PC-9 (cell line): ENCODE measurements at regions not wholly inside any gene's neighbourhood (a gene's known extent, or its start where the extent isn't known, plus 50 kb on each side); places are given as distances from the start of the nearest gene placed in this dataset.

Experiments
- BruUV-seq: library from RNA; stranded (reverse); fragments of 400-500 nt; replicated peaks from 2 replicates; lab custom pipeline; 2021; lab: Mats Ljungman, UMichigan
- CTCF ChIA-PET: fragments of 300-600 bp; sonication (Branson Sonifier 250); formaldehyde crosslinking; loops from one replicate; lab custom pipeline; 2022; ENCODE audit warnings: antibody characterized with exemption; lab: Charles Lee
- POLR2A ChIA-PET: fragments of 300-600 bp; sonication (Branson Sonifier 250); formaldehyde crosslinking; loops from one replicate; lab custom pipeline; 2022; ENCODE audit warnings: antibody characterized with exemption; ENCODE audit not compliant: unreplicated experiment; lab: Charles Lee
- DNase-seq, 2 experiments: peaks; one replicate each; pipeline versions ENCODE4 v3.0.0 to v3.0.0-alpha.2; 2015 to 2022; ENCODE audit warnings: mixed read lengths in 1 of 2
- H2AFZ ChIP-seq: fragments of 200-600 bp; sonication (generic); 2 replicates; pipeline ENCODE4 v1.8.1; 2017; ENCODE audit warnings: antibody characterized with exemption
- H3F3A ChIP-seq: fragments of 200-600 bp; sonication (generic); 2 replicates; pipeline ENCODE4 v1.8.1; 2017; ENCODE audit warnings: antibody characterized with exemption, mild to moderate bottlenecking, low read depth; ENCODE audit not compliant: insufficient read depth
- H3K27ac ChIP-seq: fragments of 200-600 bp; sonication (generic); 2 replicates; pipeline ENCODE4 v1.6.1; 2016; ENCODE audit warnings: mixed run types
- H3K27me3 ChIP-seq: fragments of 200-600 bp; sonication (generic); 2 replicates; pipeline ENCODE4 v1.6.1; 2016; ENCODE audit warnings: low read depth, mixed run types; ENCODE audit not compliant: insufficient read depth
- H3K36me3 ChIP-seq: fragments of 200-600 bp; sonication (generic); 2 replicates; pipeline ENCODE4 v1.6.1; 2016; ENCODE audit warnings: low read depth, mixed run types
- H3K4me1 ChIP-seq: fragments of 200-600 bp; sonication (generic); replicated peaks from 2 replicates; pipeline ENCODE4 v1.6.1; 2016; ENCODE audit warnings: mixed run types; ENCODE audit not compliant: insufficient read depth
- H3K4me2 ChIP-seq: fragments of 200-600 bp; sonication (generic); 2 replicates; pipeline ENCODE4 v1.6.1; 2017; ENCODE audit warnings: mixed run types
- H3K4me3 ChIP-seq: fragments of 200-600 bp; sonication (generic); 2 replicates; pipeline ENCODE4 v1.6.1; 2016; ENCODE audit warnings: mixed run types
- H3K79me2 ChIP-seq: fragments of 200-600 bp; sonication (generic); 2 replicates; pipeline ENCODE4 v1.6.1; 2017; ENCODE audit warnings: low read depth, mixed run types
- H3K9me2 ChIP-seq: fragments of 200-600 bp; sonication (generic); 2 replicates; pipeline ENCODE4 v1.8.1; 2017; ENCODE audit warnings: mild to moderate bottlenecking; ENCODE audit not compliant: insufficient read depth
- H3K9me3 ChIP-seq: fragments of 200-600 bp; sonication (generic); 2 replicates; pipeline ENCODE4 v1.8.1; 2016; ENCODE audit warnings: low read depth; ENCODE audit not compliant: insufficient read depth
- H4K20me1 ChIP-seq: fragments of 200-600 bp; sonication (generic); 2 replicates; pipeline ENCODE4 v1.8.1; 2017; ENCODE audit not compliant: insufficient read depth
- EZH2 ChIP-seq: fragments of 200-600 bp; sonication (generic); IDR thresholded peaks from 2 replicates; pipeline ENCODE4 v1.8.0; 2017; ENCODE audit warnings: antibody characterized with exemption, low read depth
- intact Hi-C: fragments of 100-400 bp; cut with micrococcal nuclease; formaldehyde crosslinking; loops from one replicate; pipeline ENCODE4 v1.10.0; 2022; ENCODE audit not compliant: unreplicated experiment
- TF ChIP-seq, protein P1 (sequence below): fragments of 200-600 bp; sonication (generic); conservative IDR thresholded peaks from 2 replicates; pipeline ENCODE4 v1.6.1; 2017; ENCODE audit warnings: mixed run types, antibody characterized with exemption, mild to moderate bottlenecking, moderate library complexity

DNA sequence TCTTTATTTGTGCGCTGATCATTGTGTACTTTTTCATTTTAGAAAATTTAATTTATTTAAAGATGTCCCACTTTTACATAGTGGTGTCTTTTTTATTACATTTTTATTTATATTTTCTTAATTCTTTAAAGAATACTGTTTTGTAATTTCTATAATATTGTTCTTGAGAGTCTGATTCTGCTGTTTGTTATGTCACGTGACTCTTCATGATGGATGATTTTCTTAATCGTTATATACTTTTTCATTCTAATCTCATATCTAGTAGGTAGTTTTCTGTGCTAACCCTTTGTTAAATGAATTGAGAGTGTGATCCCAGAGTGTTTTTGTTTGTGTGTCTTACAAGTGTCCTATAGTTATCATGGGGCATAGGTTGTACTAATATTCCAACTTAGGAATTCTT, 568.2 kb upstream of the AMOT start:
- POLR2A ChIA-PET: no interaction called here
- no peak overlapping the region for H2AFZ ChIP-seq
- H3K4me2 ChIP-seq: no peak overlapping the region
- no peak for TF ChIP-seq EZH2
- TF ChIP-seq, protein P1, sequence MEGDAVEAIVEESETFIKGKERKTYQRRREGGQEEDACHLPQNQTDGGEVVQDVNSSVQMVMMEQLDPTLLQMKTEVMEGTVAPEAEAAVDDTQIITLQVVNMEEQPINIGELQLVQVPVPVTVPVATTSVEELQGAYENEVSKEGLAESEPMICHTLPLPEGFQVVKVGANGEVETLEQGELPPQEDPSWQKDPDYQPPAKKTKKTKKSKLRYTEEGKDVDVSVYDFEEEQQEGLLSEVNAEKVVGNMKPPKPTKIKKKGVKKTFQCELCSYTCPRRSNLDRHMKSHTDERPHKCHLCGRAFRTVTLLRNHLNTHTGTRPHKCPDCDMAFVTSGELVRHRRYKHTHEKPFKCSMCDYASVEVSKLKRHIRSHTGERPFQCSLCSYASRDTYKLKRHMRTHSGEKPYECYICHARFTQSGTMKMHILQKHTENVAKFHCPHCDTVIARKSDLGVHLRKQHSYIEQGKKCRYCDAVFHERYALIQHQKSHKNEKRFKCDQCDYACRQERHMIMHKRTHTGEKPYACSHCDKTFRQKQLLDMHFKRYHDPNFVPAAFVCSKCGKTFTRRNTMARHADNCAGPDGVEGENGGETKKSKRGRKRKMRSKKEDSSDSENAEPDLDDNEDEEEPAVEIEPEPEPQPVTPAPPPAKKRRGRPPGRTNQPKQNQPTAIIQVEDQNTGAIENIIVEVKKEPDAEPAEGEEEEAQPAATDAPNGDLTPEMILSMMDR: no peak
- H3K4me3 ChIP-seq: no peak overlapping the region
- intact Hi-C loops: no loop called here
- no peaks in the 10 kb centered on the region for H3K79me2 ChIP-seq
- BruUV-seq: no TSS peak
- H3F3A ChIP-seq: no peaks in the 10 kb centered on the region
- H3K27me3 ChIP-seq: no peaks in the 10 kb centered on the region
- H4K20me1 ChIP-seq: no peaks in the 10 kb centered on the region
- H3K4me1 ChIP-seq: no peaks in the 10 kb centered on the region
- H3K9me2 ChIP-seq: no peaks in the 10 kb centered on the region
- H3K27ac ChIP-seq: no peak overlapping the region
- H3K36me3 ChIP-seq: no peaks in the 10 kb centered on the region
- CTCF ChIA-PET: no interaction called here
- no peak for DNase-seq
- no peaks in the 10 kb centered on the region for H3K9me3 ChIP-seq

DNA sequence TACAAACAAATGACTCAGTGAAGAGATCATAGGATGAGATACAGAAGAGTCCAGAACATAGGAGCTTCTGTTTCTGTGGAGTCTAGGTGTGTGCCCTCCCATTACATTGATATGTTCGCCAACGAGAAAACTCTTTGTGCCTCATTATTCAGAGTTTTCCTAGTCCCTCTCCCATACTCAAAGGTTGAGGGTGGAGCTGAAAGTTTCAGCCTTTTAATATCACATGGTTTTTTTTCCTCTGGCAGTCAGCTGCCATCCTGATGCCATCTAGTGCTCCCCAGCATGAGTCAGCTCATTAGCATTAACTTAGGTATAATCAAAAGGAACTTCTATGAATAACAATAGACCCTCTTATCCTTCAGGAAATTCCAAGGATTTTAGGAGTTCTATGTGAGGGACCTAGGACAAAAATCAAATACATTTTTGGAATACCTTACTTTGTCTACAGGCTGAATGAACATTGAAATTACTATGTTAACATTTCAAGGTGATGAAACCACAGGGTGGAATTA, 559.6 kb upstream of the AMOT start:
- TF ChIP-seq, protein P1: no peak
- TF ChIP-seq EZH2: no peak
- Histone ChIP-seq H3K4me1 (peaks cover 24% of the 10 kb centered on the region), H3K79me2 (no peaks in the 10 kb centered on the region), H2AFZ (peak overlapping the region; percentile 17; the same call in 1 of the 2 replicates), H3K36me3 (no peaks in the 10 kb centered on the region), H3K9me2 (no peaks in the 10 kb centered on the region), H3K4me2 (peak overlapping the region; percentile 46), H4K20me1 (no peaks in the 10 kb centered on the region), H3K9me3 (no peaks in the 10 kb centered on the region), H3K27me3 (no peaks in the 10 kb centered on the region), H3F3A (peaks cover 16% of the 10 kb centered on the region; the same call in 1 of the 2 replicates), H3K4me3 (peak overlapping the region; percentile 15; the same call in 1 of the 2 replicates), H3K27ac (peak overlapping the region; percentile 76)
- POLR2A ChIA-PET: no interaction called here
- CTCF ChIA-PET: no interaction called here
- DNase-seq: peak; percentile 2 to 68
- BruUV-seq: no TSS peak
- intact Hi-C loops: no loop called here

DNA sequence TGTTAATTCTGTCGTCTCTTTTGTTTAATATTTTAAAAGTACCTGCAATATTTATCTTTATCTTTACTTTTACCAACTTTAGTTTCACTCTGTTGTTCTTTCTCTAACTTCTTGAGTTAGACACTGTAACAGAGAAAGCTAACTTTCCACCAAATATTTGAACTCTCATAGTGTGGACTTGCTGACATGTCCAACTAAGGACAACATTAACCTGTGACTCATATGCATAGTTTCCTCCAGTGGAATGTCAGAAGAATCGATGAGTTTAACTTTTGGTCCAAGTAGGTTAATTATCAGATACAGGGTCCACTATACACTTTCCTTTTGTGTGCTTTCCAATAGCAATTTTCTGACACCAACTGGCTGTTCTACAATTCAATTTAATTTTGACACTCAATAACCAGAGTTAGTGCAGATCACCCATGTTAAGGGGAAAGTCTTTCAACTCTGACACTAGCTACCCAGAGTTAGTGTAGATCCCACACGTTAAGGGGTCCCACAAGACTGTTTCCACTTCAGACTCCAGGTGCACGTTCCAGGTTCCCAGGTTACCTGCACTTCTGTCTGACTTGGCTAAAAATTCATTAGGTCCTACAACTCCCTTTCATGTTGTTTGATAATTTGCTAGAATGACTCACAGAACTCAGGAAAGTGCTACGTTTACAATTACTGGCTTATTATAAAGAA, 559.0 kb upstream of the AMOT start:
- H3K9me2 ChIP-seq: no peaks in the 10 kb centered on the region
- no peaks in the 10 kb centered on the region for H4K20me1 ChIP-seq
- H3K4me3 ChIP-seq: no peak overlapping the region; the same call in 1 of the 2 replicates
- H3K79me2 ChIP-seq: no peaks in the 10 kb centered on the region
- peak in 1 of 2 experiments; percentile 61 for DNase-seq
- H3K27me3 ChIP-seq: no peaks in the 10 kb centered on the region
- peak overlapping the region; percentile 46 for H3K4me2 ChIP-seq
- no peaks in the 10 kb centered on the region for H3K36me3 ChIP-seq
- TF ChIP-seq, protein P1: no peak
- no peak for TF ChIP-seq EZH2
- intact Hi-C loops: no loop called here
- peaks cover 24% of the 10 kb centered on the region for H3K4me1 ChIP-seq
- H3K27ac ChIP-seq: peak overlapping the region; percentile 76
- POLR2A ChIA-PET: no interaction called here
- BruUV-seq: no TSS peak
- H2AFZ ChIP-seq: peak overlapping the region; percentile 17; the same call in 1 of the 2 replicates
- H3F3A ChIP-seq: peaks cover 16% of the 10 kb centered on the region; the same call in 1 of the 2 replicates
- no peaks in the 10 kb centered on the region for H3K9me3 ChIP-seq
- CTCF ChIA-PET: no interaction called here
